ENCODE measurements at regions not wholly inside any gene's neighbourhood (a gene's known extent, or its start where the extent isn't known, plus 50 kb on each side); places are given as distances from the start of the nearest gene placed in this dataset.

DNA sequence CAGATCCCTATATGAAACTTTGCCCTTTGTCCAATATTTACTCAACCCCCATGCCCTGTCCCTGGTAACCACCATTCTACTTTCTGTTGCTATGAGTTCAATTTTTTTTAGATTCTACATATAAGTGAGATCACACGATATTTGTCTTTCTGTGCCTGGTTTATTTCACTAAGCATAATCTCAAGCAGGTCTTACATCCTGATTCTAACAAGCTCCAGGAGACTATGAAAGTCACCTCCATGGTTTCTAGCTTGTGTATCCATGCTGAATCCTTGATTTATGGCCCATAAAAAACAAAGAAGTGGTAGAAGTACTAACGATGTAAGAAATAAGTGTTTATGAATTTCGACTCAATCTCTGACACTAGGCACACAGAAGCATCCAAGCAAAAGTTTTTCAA is 68.0 kb downstream of the OR5AK2 start (continued):
- TF ChIP-seq, protein P1, sequence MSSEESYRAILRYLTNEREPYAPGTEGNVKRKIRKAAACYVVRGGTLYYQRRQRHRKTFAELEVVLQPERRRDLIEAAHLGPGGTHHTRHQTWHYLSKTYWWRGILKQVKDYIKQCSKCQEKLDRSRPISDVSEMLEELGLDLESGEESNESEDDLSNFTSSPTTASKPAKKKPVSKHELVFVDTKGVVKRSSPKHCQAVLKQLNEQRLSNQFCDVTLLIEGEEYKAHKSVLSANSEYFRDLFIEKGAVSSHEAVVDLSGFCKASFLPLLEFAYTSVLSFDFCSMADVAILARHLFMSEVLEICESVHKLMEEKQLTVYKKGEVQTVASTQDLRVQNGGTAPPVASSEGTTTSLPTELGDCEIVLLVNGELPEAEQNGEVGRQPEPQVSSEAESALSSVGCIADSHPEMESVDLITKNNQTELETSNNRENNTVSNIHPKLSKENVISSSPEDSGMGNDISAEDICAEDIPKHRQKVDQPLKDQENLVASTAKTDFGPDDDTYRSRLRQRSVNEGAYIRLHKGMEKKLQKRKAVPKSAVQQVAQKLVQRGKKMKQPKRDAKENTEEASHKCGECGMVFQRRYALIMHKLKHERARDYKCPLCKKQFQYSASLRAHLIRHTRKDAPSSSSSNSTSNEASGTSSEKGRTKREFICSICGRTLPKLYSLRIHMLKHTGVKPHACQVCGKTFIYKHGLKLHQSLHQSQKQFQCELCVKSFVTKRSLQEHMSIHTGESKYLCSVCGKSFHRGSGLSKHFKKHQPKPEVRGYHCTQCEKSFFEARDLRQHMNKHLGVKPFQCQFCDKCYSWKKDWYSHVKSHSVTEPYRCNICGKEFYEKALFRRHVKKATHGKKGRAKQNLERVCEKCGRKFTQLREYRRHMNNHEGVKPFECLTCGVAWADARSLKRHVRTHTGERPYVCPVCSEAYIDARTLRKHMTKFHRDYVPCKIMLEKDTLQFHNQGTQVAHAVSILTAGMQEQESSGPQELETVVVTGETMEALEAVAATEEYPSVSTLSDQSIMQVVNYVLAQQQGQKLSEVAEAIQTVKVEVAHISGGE (CRISPR knock-in tag; IDR thresholded peaks at IDR 0.05): no peak
- TF ChIP-seq, protein P2, sequence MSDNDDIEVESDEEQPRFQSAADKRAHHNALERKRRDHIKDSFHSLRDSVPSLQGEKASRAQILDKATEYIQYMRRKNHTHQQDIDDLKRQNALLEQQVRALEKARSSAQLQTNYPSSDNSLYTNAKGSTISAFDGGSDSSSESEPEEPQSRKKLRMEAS (CRISPR knock-in tag; IDR thresholded peaks at IDR 0.05): no peak
- no peak for TF ChIP-seq ZNF253 (CRISPR knock-in tag; conservative IDR thresholded peaks at IDR 0.05)
- TF ChIP-seq NRF1 (conservative IDR thresholded peaks at IDR 0.05 in 1 of 2, IDR thresholded peaks at IDR 0.05 in 1 of 2): no peak
- no peak for TF ChIP-seq JUN (IDR thresholded peaks at IDR 0.05; ENCODE audit: borderline replicate concordance, low read depth, low read length)
- TF ChIP-seq JUN (CRISPR knock-in tag; IDR thresholded peaks at IDR 0.05; ENCODE audit: borderline replicate concordance): no peak
- no peak for TF ChIP-seq ZC3H11A (IDR thresholded peaks at IDR 0.05; ENCODE audit: low read depth, low read length)
- TF ChIP-seq ZNF354B (CRISPR knock-in tag; IDR thresholded peaks at IDR 0.05): no peak
- no peak for TF ChIP-seq CCNT2 (IDR thresholded peaks at IDR 0.05; ENCODE audit: borderline replicate concordance, extremely low read depth, insufficient read length, low read depth, low read length)
